IMR-90 (cell line): ENCODE measurements at regions not wholly inside any gene's neighbourhood (a gene's known extent, or its start where the extent isn't known, plus 50 kb on each side); places are given as distances from the start of the nearest gene placed in this dataset.

Source experiments
- BHLHE40 ChIP-seq: fragments of 150-350 bp; IDR thresholded peaks from 2 replicates; pipeline ENCODE4 v1.6.1; 2016; ENCODE audit warnings: mild to moderate bottlenecking, low read depth, low read length
- CEBPB ChIP-seq: IDR thresholded peaks from 2 replicates; pipeline ENCODE4 v1.6.1; 2012; ENCODE audit warnings: low read depth, low read length, improper control_type of control experiment
- CHD1 ChIP-seq: IDR thresholded peaks from 2 replicates; pipeline ENCODE4 v1.6.1; 2012; ENCODE audit warnings: low read depth, low read length, improper control_type of control experiment
- ELK1 ChIP-seq: fragments of 150-350 bp; IDR thresholded peaks from 2 replicates; pipeline ENCODE4 v1.6.1; 2016; ENCODE audit warnings: low read depth, mild to moderate bottlenecking, low read length, moderate library complexity, borderline replicate concordance
- FOS ChIP-seq: fragments of 150-350 bp; IDR thresholded peaks from 2 replicates; pipeline ENCODE4 v1.6.1; 2016; ENCODE audit warnings: low read depth, low read length
- MAZ ChIP-seq: IDR thresholded peaks from 2 replicates; pipeline ENCODE4 v1.6.1; 2012; ENCODE audit warnings: low read depth, mild to moderate bottlenecking, low read length, improper control_type of control experiment, moderate library complexity, borderline replicate concordance
- MXI1 ChIP-seq: IDR thresholded peaks from 2 replicates; pipeline ENCODE4 v1.6.1; 2012; ENCODE audit warnings: low read depth, mild to moderate bottlenecking, low read length, moderate library complexity, borderline replicate concordance
- POLR2A ChIP-seq: IDR thresholded peaks from 2 replicates; pipeline ENCODE4 v1.6.1; 2012; ENCODE audit warnings: mild to moderate bottlenecking, low read depth, low read length
- RAD21 ChIP-seq: IDR thresholded peaks from 2 replicates; pipeline ENCODE4 v1.6.1; 2012; ENCODE audit warnings: low read length, improper control_type of control experiment
- RCOR1 ChIP-seq: IDR thresholded peaks from 2 replicates; pipeline ENCODE4 v1.6.1; 2012; ENCODE audit warnings: mild to moderate bottlenecking, low read length, improper control_type of control experiment; ENCODE audit not compliant: insufficient replicate concordance
- RFX5 ChIP-seq: IDR thresholded peaks from 2 replicates; pipeline ENCODE4 v1.8.0; 2012; ENCODE audit warnings: low read depth, mild to moderate bottlenecking, low read length, moderate library complexity
- SMC3 ChIP-seq: fragments of 150-350 bp; IDR thresholded peaks from 2 replicates; pipeline ENCODE4 v1.6.1; 2016; ENCODE audit warnings: low read depth, mild to moderate bottlenecking, antibody characterized with exemption, low read length, moderate library complexity
- TF ChIP-seq, protein P1 (sequence below): conservative IDR thresholded peaks from 2 replicates; pipeline ENCODE4 v1.5.1; 2012; ENCODE audit warnings: mild to moderate bottlenecking, low read depth, low read length, improper control_type of control experiment
- TF ChIP-seq, protein P2 (sequence below): fragments of 150-350 bp; IDR thresholded peaks from 2 replicates; pipeline ENCODE4 v1.6.1; 2017; ENCODE audit warnings: mild to moderate bottlenecking, antibody characterized with exemption, low read length, low read depth

DNA sequence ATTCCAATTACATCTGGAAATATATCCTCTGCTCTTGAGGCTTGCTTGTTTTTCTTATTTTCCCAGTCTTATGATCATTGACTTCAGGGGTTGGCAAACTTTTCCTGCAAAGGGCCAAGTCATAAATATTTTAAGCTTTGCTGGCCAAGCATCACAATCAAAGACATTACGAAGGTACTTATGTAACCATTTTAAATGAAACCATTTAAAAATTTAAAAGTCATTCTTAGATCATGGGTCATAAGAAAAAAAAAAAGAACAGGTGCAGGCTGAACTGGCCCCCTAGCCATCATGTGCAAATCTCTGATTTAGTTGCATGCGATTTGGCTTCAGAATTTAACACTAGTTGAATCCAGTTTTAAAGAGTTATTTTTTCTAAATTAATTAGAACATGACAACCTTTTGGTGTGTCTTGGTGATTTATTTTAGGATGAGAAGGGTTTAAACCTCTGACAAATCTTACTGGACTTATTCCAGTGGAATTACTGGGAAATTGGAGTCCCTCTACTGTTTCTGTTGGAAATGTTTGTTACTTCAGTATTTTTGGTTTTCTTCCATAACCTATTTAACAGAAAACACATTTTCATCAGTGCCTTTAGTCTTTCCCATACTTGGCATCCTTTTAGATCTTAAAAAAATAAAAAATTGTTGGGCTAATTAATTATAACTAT is 148.1 kb downstream of the NHLRC3 start:
- TF ChIP-seq SMC3 (no peak), RCOR1 (no peak), POLR2A (no peak), RAD21 (no peak), CEBPB (no peak), FOS (no peak), RFX5 (no peak), ELK1 (no peak), MXI1 (no peak), MAZ (no peak), BHLHE40 (no peak), CHD1 (no peak)
- TF ChIP-seq, protein P1, sequence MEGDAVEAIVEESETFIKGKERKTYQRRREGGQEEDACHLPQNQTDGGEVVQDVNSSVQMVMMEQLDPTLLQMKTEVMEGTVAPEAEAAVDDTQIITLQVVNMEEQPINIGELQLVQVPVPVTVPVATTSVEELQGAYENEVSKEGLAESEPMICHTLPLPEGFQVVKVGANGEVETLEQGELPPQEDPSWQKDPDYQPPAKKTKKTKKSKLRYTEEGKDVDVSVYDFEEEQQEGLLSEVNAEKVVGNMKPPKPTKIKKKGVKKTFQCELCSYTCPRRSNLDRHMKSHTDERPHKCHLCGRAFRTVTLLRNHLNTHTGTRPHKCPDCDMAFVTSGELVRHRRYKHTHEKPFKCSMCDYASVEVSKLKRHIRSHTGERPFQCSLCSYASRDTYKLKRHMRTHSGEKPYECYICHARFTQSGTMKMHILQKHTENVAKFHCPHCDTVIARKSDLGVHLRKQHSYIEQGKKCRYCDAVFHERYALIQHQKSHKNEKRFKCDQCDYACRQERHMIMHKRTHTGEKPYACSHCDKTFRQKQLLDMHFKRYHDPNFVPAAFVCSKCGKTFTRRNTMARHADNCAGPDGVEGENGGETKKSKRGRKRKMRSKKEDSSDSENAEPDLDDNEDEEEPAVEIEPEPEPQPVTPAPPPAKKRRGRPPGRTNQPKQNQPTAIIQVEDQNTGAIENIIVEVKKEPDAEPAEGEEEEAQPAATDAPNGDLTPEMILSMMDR = no peak
- TF ChIP-seq, protein P2, sequence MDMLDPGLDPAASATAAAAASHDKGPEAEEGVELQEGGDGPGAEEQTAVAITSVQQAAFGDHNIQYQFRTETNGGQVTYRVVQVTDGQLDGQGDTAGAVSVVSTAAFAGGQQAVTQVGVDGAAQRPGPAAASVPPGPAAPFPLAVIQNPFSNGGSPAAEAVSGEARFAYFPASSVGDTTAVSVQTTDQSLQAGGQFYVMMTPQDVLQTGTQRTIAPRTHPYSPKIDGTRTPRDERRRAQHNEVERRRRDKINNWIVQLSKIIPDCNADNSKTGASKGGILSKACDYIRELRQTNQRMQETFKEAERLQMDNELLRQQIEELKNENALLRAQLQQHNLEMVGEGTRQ = no peak
